ENCODE measurements at regions not wholly inside any gene's neighbourhood (a gene's known extent, or its start where the extent isn't known, plus 50 kb on each side); places are given as distances from the start of the nearest gene placed in this dataset.

DNA sequence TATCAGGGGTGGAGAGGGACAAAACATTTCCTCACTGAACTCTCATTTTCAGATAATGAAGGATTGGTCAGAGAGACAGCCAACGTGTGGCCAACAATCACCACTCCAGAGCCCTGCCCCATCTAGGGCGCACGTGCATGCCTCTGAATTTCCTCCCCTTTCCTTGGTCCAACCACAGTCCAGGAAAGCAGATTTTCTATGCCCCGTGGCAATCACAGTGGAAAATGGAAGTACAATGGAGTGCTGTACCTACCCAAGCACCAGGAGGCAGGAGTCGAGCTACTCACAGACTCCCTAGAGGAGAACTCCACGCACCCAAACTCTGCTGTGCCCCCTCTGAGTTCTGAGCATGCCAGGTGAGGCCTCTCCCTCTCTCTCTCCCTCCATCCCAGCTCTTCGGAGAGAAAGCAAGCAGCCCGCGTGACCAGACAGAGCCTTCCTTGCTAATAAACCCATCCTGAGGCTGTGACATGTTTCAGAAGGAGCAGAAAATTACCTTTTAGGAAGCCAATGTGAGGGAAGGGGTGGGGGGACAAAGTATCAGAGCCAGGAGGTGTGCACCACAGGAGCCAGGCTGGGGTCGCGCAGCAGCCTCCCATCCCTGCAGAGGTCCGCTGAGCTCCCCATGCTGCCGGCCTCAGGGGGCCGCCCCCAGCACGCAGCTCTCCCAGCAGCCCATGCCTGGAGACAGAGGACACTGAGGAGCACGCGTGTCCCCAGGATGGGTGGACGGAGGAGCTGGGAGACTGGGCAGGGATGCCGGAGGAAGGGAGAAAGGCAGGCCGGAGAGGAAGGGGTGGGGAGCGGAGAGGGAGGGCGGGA lies 73.4 kb downstream of the PITPNM2 start:
- DNase-seq: no peak

- no peak for DNase-seq
These were observed 74.1 kb downstream of the PITPNM2 start for GRCh38 chr12:123076604-123077297.

DNA sequence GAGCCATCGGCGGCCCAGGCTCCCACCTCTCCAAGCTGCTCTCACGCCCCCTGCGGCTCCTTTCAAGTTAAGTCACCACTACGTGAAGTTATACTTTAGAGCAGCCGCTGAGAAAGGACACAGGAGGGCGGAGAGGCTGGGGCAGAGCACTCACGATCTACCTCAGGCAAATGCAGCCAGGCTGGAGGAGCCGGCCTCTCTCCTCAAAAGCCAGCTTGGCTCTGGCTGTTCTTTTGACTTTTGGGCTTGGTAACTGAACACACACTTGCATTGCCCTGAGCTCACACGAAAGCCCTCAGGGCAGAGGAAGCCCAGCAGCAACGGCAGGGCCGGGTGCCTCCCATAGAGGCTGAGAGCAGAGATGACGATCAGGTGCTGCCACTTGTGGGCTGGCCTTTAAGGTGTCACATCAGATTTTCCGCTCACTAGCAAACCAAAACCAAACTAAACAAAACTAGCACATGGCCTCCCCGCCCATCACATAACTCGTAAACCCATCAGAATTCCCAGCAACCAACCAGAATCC lies 75.2 kb downstream of the PITPNM2 start:
- peak; percentile 64 for DNase-seq

DNA sequence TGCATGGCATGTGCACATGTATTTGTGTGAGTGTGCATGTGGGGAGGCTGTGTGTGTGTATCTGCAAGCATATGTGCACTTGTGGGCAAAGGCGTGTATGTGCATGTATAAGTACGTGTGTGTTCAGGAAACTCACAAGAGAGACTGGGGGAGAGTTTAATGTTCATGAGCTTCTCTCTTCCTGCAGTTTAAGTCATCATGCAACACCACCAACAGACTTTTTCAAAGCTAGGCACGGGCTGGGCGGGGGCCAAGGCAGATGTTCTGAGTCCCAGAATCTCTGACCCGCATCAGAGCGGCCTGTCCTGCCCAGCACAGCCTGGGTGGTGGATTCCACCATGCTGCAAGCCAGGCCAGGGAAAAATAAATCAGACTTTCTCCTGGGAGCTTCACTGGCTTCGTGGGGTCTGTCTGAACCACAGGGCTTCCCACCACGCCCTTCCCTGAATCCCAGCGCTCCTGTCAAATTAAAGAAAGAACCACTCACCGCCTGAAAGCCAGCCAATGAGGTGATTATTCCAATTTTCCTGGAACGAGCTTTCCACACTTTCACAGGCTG lies 75.7 kb downstream of the PITPNM2 start:
- DNase-seq: no peak

GRCh38 chr12:123073962-123074801 lies 76.7 kb downstream of the PITPNM2 start:
- no peak for DNase-seq

DNA sequence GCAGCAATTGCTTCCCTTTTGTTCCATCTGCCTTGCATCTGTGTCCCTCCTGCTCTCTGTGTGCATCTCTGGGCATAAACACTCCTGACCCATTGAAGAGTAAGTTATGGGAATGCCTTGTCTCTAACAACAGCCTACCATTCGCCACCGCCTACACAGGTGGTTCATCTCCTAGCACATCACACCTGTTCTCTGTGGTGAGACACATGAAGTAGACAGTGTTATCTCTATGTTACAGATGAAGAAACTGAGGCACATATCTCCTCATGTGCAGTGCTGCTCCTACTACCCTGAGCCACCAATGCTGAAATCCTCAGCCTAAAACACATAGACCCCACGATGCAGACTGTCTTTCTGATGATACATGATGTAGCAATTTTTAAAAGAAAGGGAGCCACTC lies 77.6 kb downstream of the PITPNM2 start:
- DNase-seq: no peak

- no peak for DNase-seq
These were observed 79.0 kb downstream of the PITPNM2 start for GRCh38 chr12:123071857-123072256.

GRCh38 chr12:123071099-123071800 lies 79.6 kb downstream of the PITPNM2 start:
- DNase-seq: peak; percentile 70

GRCh38 chr12:123070267-123071081 lies 80.4 kb downstream of the PITPNM2 start:
- no peak for DNase-seq

- DNase-seq: no peak
These were observed 81.2 kb downstream of the PITPNM2 start for GRCh38 chr12:123069436-123070266.

DNA sequence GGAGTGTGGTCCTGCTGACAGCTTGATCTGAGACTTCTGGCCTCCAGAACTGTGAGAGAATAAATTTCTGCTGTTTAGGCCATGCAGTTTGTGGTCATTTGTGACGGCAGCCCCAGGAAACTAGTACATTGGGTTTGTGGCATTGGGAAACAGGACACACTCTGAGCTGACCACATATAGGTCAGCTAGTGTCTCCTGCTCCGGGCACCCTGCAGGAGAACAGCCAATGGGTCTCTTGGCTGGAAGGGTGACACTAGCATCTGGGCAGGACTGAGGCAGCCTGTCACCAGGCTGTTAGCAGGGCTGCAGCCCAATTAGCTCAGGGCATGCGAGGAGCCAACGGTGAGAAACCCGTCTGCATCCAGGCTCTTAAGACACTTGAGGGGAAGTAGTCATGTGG lies 83.2 kb downstream of the PITPNM2 start:
- no peak for DNase-seq

- no peak for DNase-seq
These were observed 84.5 kb downstream of the PITPNM2 start for GRCh38 chr12:123066384-123066710.

- no peak for DNase-seq
These were observed 85.1 kb downstream of the PITPNM2 start for GRCh38 chr12:123065676-123066383.

DNA sequence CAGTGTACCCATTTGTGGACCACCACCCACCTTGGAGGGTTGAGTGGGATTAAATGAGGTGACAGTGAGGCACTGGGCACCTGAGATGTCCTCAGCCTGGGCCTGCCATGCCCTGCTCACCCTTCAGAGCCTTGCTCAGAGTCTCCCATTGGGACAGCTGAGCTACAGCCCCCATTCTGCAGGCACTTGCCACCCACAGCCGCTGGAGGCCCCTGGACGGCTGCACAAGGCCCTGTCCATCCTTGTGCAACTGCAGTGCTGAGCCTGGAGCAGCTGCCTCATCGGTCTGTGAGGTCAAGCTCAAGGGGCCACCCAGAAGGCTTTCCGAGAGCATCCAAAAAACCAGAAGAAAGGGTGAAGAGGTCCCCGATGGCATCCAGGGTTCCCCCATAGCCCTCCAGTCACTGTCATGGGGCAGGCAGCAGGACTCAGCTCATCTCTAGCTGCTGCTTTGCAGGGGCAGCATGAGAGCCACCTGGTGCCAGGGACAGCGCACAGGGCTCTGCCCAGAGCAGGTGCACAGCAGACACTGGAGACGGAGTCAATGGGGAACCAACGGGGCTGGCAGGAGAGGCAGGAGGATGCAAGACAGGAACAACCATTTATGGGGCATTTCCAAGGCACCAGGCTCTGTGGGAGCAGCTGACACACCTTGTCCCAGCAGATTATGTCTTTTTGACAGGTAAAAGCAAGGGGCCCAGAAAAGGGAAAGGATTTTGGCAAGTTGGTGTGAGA lies 84.6 kb downstream of the ARL6IP4 start:
- DNase-seq: no peak

GRCh38 chr12:123064366-123064765 lies 83.9 kb downstream of the ARL6IP4 start:
- no peak for DNase-seq

DNA sequence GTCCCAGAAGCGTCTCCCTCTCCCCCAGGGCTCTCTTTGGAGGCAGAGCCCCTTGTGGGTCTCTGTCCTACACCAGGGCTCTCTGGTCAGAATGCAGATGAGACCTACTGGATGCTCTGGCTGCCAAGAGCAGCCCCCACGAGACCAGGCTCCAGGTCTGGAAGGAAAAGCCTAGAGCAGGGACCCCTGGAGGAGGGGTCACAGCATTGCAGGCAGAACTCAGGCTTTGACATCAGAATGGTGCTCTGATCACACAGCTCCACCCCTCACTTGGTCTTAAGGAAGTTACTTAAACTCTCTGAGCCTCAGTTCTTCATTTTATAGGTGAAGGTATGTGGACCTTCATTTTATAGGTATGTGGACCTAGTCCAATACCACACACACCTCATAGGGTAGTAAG lies 83.1 kb downstream of the ARL6IP4 start:
- DNase-seq: no peak

GRCh38 chr12:123062681-123063486 lies 82.4 kb downstream of the ARL6IP4 start:
- DNase-seq: no peak
